ENCODE measurements at regions not wholly inside any gene's neighbourhood (a gene's known extent, or its start where the extent isn't known, plus 50 kb on each side); places are given as distances from the start of the nearest gene placed in this dataset.

DNA sequence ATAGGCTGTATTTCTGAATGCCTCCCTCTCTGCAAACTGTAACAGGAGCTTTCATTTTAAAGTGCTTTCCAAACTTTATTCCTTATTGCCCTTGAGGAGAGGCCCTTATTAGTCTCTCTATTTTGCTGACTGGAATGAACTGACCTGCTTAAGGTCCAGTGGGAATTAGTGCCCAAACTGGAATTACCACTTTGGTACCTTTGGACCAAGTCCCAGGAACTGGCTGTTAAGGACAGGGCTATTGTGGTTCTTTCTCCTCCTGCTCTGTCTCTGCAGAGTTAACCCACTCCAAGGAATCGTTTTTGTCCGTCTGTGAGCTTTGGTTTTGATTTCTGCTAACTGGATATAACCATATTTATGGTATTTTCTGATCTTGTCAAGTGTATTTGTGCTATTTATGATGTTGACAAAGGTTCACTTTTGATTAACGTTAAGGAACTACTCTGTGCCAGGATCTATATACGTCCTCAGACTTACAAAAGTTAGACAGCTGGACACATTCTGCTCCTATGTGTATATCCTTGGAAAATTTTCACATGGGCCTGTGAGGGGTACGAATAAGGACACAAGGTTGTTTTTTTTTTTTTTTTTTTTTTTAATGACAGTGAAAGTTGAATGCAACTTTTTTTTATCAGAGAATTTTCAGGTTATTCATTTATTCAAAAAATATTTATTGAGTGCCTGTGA lies 189.1 kb upstream of the ANKRD55 start:
- no peak for TF ChIP-seq CTCF (IDR thresholded peaks at IDR 0.05; ENCODE audit: low read depth, low read length)
- no peak for DNase-seq (ENCODE audit: low read depth in 1 of 2, low spot score in 1 of 2)
- H3K36me3 ChIP-seq, result no peaks in the 10 kb centered on the region
- no peak overlapping the region for H3K4me3 ChIP-seq
- no peaks in the 10 kb centered on the region for H3K9me3 ChIP-seq (ENCODE audit: low read depth)
- H3K27me3 ChIP-seq, result no peaks in the 10 kb centered on the region
- no peak overlapping the region for H3K27ac ChIP-seq
- H3K4me1 ChIP-seq (ENCODE audit: low read depth), result no peaks in the 10 kb centered on the region

DNA sequence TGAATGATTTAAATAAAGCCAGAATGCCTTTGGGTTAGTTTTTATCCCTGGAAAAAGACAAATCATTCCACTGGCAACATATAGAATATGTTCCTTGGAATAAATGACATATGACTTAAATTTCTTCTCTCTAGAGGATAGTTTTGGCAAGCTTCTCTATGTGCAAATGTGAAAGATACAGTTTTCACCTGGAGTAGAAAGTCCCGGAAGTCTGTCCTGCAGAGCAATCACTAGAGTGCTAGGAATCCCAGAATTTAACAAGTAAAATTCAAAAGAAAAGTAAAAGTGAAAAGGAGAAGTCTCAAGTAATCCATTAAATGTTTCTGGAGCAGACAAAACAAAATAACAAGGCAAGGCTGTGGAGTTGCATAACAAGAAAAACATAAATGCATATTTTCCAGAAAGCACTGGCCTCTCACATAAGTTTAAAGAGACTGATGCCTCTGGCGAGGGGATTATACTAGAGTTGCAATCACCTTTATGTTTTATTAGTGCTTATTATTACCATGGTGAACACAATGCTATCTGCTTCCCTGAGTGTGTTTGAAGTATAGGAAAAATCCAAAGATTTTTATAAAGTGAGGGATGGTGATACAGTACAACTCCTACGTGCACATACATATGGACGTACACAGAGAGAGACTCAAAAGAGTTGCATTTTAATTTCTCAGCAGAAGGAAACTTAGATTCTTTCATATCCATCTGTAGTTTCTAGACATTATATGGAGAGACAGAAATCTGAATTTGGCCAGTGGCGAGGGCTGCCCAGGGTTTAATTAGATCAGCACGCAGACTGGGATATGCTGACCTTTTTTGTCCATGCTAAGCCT lies 188.3 kb upstream of the ANKRD55 start:
- Histone ChIP-seq H3K4me1 (ENCODE audit: low read depth) (no peaks in the 10 kb centered on the region), H3K36me3 (no peaks in the 10 kb centered on the region), H3K9me3 (ENCODE audit: low read depth) (no peaks in the 10 kb centered on the region), H3K4me3 (no peak overlapping the region), H3K27me3 (no peaks in the 10 kb centered on the region), H3K27ac (no peak overlapping the region)
- no peak for TF ChIP-seq CTCF (IDR thresholded peaks at IDR 0.05; ENCODE audit: low read depth, low read length)
- no peak for DNase-seq (ENCODE audit: low read depth in 1 of 2, low spot score in 1 of 2)

DNA sequence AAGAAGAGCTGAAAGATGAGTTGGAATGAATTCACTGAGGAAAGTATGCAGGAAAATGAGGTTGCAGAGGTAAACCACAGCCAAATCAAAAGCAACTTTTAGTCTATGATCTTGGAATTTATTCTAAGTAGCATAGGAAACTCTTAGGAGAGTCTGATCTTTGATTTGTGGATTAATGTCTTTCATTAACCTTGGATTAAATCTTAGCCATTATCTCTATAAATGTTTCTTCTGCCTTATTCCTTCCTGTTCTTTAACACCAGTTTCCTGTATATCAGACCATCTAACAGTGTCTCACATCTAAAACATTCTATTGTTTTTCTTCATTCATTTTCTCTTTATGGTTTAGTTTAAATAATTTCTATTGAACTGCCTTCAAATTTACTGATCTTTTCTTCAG lies 187.2 kb upstream of the ANKRD55 start:
- H3K36me3 ChIP-seq, result no peaks in the 10 kb centered on the region
- no peak overlapping the region for H3K4me3 ChIP-seq
- no peak for TF ChIP-seq CTCF (IDR thresholded peaks at IDR 0.05; ENCODE audit: low read depth, low read length)
- DNase-seq (ENCODE audit: low read depth in 1 of 2, low spot score in 1 of 2), result no peak
- no peaks in the 10 kb centered on the region for H3K4me1 ChIP-seq (ENCODE audit: low read depth)
- H3K27ac ChIP-seq, result no peak overlapping the region
- H3K27me3 ChIP-seq, result no peaks in the 10 kb centered on the region
- no peaks in the 10 kb centered on the region for H3K9me3 ChIP-seq (ENCODE audit: low read depth)

GRCh38 chr5:56419667-56420066 lies 186.5 kb upstream of the ANKRD55 start:
- no peaks in the 10 kb centered on the region for H3K36me3 ChIP-seq
- H3K4me1 ChIP-seq (ENCODE audit: low read depth), result no peaks in the 10 kb centered on the region
- no peak overlapping the region for H3K27ac ChIP-seq
- TF ChIP-seq CTCF (IDR thresholded peaks at IDR 0.05; ENCODE audit: low read depth, low read length), result no peak
- H3K9me3 ChIP-seq (ENCODE audit: low read depth), result no peaks in the 10 kb centered on the region
- no peaks in the 10 kb centered on the region for H3K27me3 ChIP-seq
- DNase-seq (ENCODE audit: low read depth in 1 of 2, low spot score in 1 of 2), result no peak
- no peak overlapping the region for H3K4me3 ChIP-seq

- no peak for TF ChIP-seq CTCF (IDR thresholded peaks at IDR 0.05; ENCODE audit: low read depth, low read length)
- no peaks in the 10 kb centered on the region for H3K36me3 ChIP-seq
- no peaks in the 10 kb centered on the region for H3K27me3 ChIP-seq
- DNase-seq (ENCODE audit: low read depth in 1 of 2, low spot score in 1 of 2), result peak in 1 of 2 donors; percentile 86
- no peak overlapping the region for H3K27ac ChIP-seq
- peaks cover 13% of the 10 kb centered on the region for H3K4me1 ChIP-seq (ENCODE audit: low read depth)
- no peak overlapping the region for H3K4me3 ChIP-seq
- no peaks in the 10 kb centered on the region for H3K9me3 ChIP-seq (ENCODE audit: low read depth)
Measured at GRCh38 chr5:56415356-56415765, 182.2 kb upstream of the ANKRD55 start.
